GM08714 (cell line): ENCODE measurements at regions not wholly inside any gene's neighbourhood (a gene's known extent, or its start where the extent isn't known, plus 50 kb on each side); places are given as distances from the start of the nearest gene placed in this dataset.

ENCODE experiments used
- H3K4me3 ChIP-seq: fragments of 200-500 bp; sonication (Bioruptor generic); 2 replicates; pipeline ENCODE4 v1.5.1; 2014; ENCODE audit warnings: mild to moderate bottlenecking, low read length, inconsistent platforms
- ZNF274 ChIP-seq: IDR thresholded peaks from 2 replicates; pipeline ENCODE4 v1.6.1; 2012; ENCODE audit warnings: mild to moderate bottlenecking, low read depth, low read length

DNA sequence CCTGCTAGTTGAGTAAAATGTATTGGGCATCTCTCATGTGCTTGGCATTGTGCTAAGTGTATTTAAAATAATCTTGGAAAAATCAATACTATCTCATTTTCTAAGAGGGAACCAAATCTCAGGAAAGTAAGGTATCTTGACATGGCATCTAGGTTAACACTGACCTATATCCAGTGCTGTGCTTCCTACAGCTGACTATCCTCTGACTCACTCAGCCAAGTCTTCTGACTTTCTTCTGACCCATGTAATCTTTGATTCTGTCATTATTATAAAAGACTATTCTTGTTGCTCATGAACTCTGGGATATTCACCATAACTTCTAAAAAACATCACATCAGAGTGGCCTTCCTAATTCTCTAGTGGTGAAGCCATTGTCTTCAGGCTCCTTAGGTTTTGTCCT is 304.1 kb upstream of the TENM4 start:
- H3K4me3 ChIP-seq: no peak overlapping the region
- TF ChIP-seq ZNF274: no peak

- TF ChIP-seq ZNF274: no peak
- no peak overlapping the region for H3K4me3 ChIP-seq
These were observed 301.3 kb upstream of the TENM4 start for GRCh38 chr11:79742176-79742575.

DNA sequence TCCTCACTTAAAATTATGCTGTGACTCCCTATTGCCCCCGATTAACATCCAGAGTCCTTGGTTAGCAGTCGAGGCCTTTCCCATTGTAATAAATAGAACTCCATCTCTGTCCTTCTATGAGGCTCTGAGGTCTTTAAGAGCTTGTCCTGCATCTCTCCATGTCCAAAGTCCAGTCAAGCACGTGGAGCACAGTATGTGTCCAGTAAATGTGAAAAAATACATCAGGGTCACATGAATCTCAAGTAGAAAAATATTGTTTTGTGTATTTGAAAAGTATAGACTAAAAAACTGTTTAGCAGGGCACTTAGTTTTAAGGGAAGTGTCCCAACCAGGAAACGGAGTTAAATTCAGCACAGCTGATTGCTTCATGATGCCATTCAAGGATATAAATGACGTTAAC is 298.8 kb upstream of the TENM4 start:
- no peak for TF ChIP-seq ZNF274

GRCh38 chr11:79727221-79727620 is 286.4 kb upstream of the TENM4 start:
- no peak for TF ChIP-seq ZNF274
- no peak overlapping the region for H3K4me3 ChIP-seq

More for the DNA sequence above, 298.8 kb upstream of the TENM4 start:
- H3K4me3 ChIP-seq: no peak overlapping the region

DNA sequence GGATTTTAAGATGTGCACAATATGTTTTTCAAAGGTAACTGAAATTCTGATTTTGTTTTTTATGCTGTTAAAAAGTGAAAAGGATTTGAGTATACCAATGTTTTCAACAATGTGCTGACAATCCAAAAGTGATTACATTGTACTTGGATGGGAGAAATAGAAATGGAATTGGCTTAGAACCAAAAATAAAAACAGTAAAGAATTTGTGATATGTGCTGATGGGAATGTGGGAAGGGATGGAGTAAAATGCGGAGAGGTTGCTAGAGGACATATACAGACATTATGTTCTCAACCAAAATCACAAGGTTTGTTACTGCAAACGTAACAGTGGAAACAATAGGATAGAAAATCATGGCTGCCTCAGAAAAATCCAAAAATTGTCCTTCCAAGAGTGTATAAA is 279.3 kb upstream of the TENM4 start:
- no peak overlapping the region for H3K4me3 ChIP-seq
- no peak for TF ChIP-seq ZNF274

DNA sequence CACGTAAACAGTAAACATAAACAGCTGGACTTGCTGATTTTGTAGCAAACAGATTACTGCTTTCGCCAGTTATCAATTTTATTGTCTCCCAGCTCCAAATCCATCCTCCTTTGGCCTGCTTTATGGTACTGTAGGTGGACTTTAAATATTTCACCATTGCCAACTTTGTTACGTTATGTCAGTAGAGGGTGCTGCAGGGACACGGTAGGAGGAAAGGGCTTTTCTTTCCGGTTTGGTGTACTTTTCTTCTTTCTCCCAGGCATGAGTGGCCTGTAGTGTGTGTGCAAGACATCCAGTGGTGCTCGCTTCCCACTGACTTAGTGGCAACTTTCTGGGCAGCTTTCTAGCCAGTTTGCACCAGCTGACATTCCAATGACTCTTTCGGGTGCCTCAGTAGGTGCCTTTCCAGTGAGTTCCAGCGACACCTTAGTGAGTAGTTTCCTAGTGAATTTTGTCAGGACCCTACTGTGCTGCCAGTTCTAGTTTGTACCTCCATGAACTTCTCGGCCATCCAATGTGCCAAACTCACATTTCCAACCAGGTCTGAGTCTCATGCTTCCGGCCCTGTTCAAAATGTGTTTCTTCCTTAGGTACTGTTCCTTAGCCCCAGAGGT is 267.6 kb upstream of the TENM4 start:
- no peak overlapping the region for H3K4me3 ChIP-seq
- TF ChIP-seq ZNF274: no peak

GRCh38 chr11:79705648-79706047 is 264.8 kb upstream of the TENM4 start:
- no peak for TF ChIP-seq ZNF274
- H3K4me3 ChIP-seq: no peak overlapping the region

DNA sequence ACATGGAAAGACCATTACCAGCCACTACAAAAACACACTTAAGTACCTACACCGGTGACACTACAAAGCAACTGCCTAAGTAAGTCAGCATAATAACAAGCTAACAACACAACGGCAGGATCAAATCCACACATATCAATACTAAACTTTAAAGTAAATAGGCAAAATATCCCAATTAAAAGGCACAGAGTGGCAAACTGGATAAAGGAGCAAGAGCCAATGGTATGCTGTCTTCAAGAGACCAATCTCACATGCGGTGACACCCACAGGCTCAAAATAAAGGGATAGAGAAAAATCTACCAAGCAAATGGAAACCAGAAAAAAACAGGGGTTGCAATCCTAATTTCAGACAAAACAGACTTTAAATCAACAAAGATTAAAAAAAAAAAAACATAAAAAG is 261.5 kb upstream of the TENM4 start:
- TF ChIP-seq ZNF274: no peak
- H3K4me3 ChIP-seq: no peak overlapping the region

DNA sequence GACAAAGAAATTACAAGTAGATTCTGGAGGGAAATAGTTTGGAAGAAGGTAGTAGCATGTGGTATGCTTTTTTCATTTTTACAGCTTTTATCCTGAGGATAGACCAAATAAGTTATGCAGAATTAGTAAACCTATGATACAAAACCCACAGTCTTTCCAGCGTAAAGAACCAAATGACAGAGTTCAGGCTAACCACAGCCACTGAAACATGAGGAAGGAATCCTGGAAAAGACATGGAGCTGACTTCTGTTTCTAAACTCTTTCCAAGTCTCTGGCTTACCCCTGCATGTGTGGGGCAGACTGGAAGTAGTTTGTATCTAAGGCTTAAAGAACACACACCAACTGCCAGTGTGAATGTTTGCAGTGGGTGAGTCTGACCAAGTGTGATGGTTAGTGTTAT is 258.4 kb upstream of the TENM4 start:
- H3K4me3 ChIP-seq: no peak overlapping the region

GRCh38 chr11:79697905-79698304 is 257.1 kb upstream of the TENM4 start:
- H3K4me3 ChIP-seq: no peak overlapping the region
- no peak for TF ChIP-seq ZNF274

More for the DNA sequence above, 258.4 kb upstream of the TENM4 start:
- no peak for TF ChIP-seq ZNF274

DNA sequence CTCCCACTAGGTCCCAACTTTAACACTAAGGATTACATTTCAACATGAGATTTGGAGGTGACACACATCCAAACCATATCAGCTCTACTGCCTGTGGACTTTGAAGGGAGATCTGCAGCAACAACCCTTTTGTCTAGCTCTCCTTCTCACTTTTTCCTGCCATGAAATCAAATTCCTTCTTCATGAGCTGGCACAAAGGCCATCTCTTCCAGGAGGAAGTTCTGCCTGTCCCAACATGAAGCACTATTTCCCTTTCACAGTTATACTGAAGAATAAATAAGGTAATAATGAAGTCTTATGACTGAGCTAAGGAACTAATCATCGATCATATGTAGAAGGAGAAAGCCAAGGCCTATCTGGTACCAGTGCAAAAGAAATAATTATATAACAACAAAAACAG is 253.5 kb upstream of the TENM4 start:
- no peak for TF ChIP-seq ZNF274
- H3K4me3 ChIP-seq: no peak overlapping the region

GRCh38 chr11:79691445-79691844 is 250.6 kb upstream of the TENM4 start:
- TF ChIP-seq ZNF274: no peak
- H3K4me3 ChIP-seq: no peak overlapping the region

- TF ChIP-seq ZNF274: no peak
- no peak overlapping the region for H3K4me3 ChIP-seq
These were observed 246.0 kb upstream of the TENM4 start for GRCh38 chr11:79686703-79687419.

- no peak overlapping the region for H3K4me3 ChIP-seq
- no peak for TF ChIP-seq ZNF274
These were observed 243.1 kb upstream of the TENM4 start for GRCh38 chr11:79683930-79684329.

GRCh38 chr11:79678780-79679452 is 238.1 kb upstream of the TENM4 start:
- no peak overlapping the region for H3K4me3 ChIP-seq
- TF ChIP-seq ZNF274: no peak
